Skin epidermis (tissue), 12 donors: ENCODE measurements at regions not wholly inside any gene's neighbourhood (a gene's known extent, or its start where the extent isn't known, plus 50 kb on each side); places are given as distances from the start of the nearest gene placed in this dataset.
A peak's percentile ranks its signal among the peaks of the same experiment; 100 is the strongest.

Source experiments
- H3K27ac ChIP-seq, 21 experiments: fragments of 200-600 bp; sonication (generic) in 11 of 21; one replicate each; pipeline ENCODE4 v1.5.0; 2020; ENCODE audit warnings: mild to moderate bottlenecking in 3 of 21, inconsistent platforms in 2 of 21, moderate library complexity in 2 of 21
- H3K4me3 ChIP-seq, 7 experiments: fragments of 200-600 bp; sonication (generic) in 2 of 7; one replicate each; pipeline ENCODE4 v1.5.0; 2020; ENCODE audit warnings: inconsistent platforms in 2 of 7, mild to moderate bottlenecking in 2 of 7, moderate library complexity in 1 of 7

GRCh38 chr12:58576081-58576480 lies 344.2 kb downstream of the LRIG3 start:
- H3K4me3 ChIP-seq, result no peak overlapping the region
- peak overlapping the region in 1 of 21 experiments; percentile 3 for H3K27ac ChIP-seq

GRCh38 chr12:58576916-58577315 lies 343.4 kb downstream of the LRIG3 start:
- H3K4me3 ChIP-seq, result no peak overlapping the region
- no peak overlapping the region for H3K27ac ChIP-seq

- H3K27ac ChIP-seq, result no peak overlapping the region
- H3K4me3 ChIP-seq, result no peak overlapping the region
These were observed 340.2 kb downstream of the LRIG3 start for GRCh38 chr12:58580095-58580494.

- Histone ChIP-seq H3K4me3 (no peak overlapping the region), H3K27ac (peak overlapping the region in 5 of 21 experiments; percentile 1 to 71 (median 39))
These were observed 336.8 kb downstream of the LRIG3 start for GRCh38 chr12:58583529-58583928.

- peak overlapping the region in 6 of 21 experiments; percentile 27 to 73 (median 39) for H3K27ac ChIP-seq
- no peak overlapping the region for H3K4me3 ChIP-seq
These were observed 336.4 kb downstream of the LRIG3 start for GRCh38 chr12:58583940-58584339.

GRCh38 chr12:58584880-58585279 lies 335.4 kb downstream of the LRIG3 start:
- no peak overlapping the region for H3K4me3 ChIP-seq
- H3K27ac ChIP-seq, result peak overlapping the region in 2 of 21 experiments; percentile 37 to 73

GRCh38 chr12:58586762-58587161 lies 333.5 kb downstream of the LRIG3 start:
- Histone ChIP-seq H3K27ac (no peak overlapping the region), H3K4me3 (no peak overlapping the region)

- Histone ChIP-seq H3K27ac (no peak overlapping the region), H3K4me3 (no peak overlapping the region)
These were observed 331.5 kb downstream of the LRIG3 start for GRCh38 chr12:58588770-58589169.

GRCh38 chr12:58592475-58593207 lies 327.7 kb downstream of the LRIG3 start:
- Histone ChIP-seq H3K27ac (peak overlapping the region in 2 of 21 experiments; percentile 30 to 42), H3K4me3 (no peak overlapping the region)

GRCh38 chr12:58593557-58594304 lies 326.6 kb downstream of the LRIG3 start:
- no peak overlapping the region for H3K27ac ChIP-seq
- H3K4me3 ChIP-seq, result no peak overlapping the region

GRCh38 chr12:58596381-58596780 lies 323.9 kb downstream of the LRIG3 start:
- no peak overlapping the region for H3K4me3 ChIP-seq
- no peak overlapping the region for H3K27ac ChIP-seq

- H3K27ac ChIP-seq, result no peak overlapping the region
- H3K4me3 ChIP-seq, result no peak overlapping the region
These were observed 318.8 kb downstream of the LRIG3 start for GRCh38 chr12:58601529-58601928.

GRCh38 chr12:58602179-58602578 lies 318.1 kb downstream of the LRIG3 start:
- H3K4me3 ChIP-seq, result no peak overlapping the region
- H3K27ac ChIP-seq, result no peak overlapping the region

GRCh38 chr12:58602736-58603135 lies 317.6 kb downstream of the LRIG3 start:
- no peak overlapping the region for H3K4me3 ChIP-seq
- no peak overlapping the region for H3K27ac ChIP-seq

- H3K27ac ChIP-seq, result no peak overlapping the region
- H3K4me3 ChIP-seq, result no peak overlapping the region
These were observed 312.5 kb downstream of the LRIG3 start for GRCh38 chr12:58607805-58608204.

GRCh38 chr12:58608711-58609110 lies 311.6 kb downstream of the LRIG3 start:
- H3K4me3 ChIP-seq, result no peak overlapping the region
- no peak overlapping the region for H3K27ac ChIP-seq

- H3K4me3 ChIP-seq, result no peak overlapping the region
- no peak overlapping the region for H3K27ac ChIP-seq
These were observed 305.3 kb downstream of the LRIG3 start for GRCh38 chr12:58615047-58615446.

GRCh38 chr12:58615576-58615975 lies 304.7 kb downstream of the LRIG3 start:
- H3K4me3 ChIP-seq, result no peak overlapping the region
- H3K27ac ChIP-seq, result no peak overlapping the region

- Histone ChIP-seq H3K4me3 (no peak overlapping the region), H3K27ac (no peak overlapping the region)
These were observed 303.7 kb downstream of the LRIG3 start for GRCh38 chr12:58616618-58617017.

GRCh38 chr12:58621126-58621525 lies 299.2 kb downstream of the LRIG3 start:
- Histone ChIP-seq H3K4me3 (no peak overlapping the region), H3K27ac (no peak overlapping the region)

GRCh38 chr12:58629376-58629775 lies 290.9 kb downstream of the LRIG3 start:
- Histone ChIP-seq H3K4me3 (no peak overlapping the region), H3K27ac (peak overlapping the region in 1 of 21 experiments; percentile 39)
